HCT116 (cell line): ENCODE measurements at regions not wholly inside any gene's neighbourhood (a gene's known extent, or its start where the extent isn't known, plus 50 kb on each side); places are given as distances from the start of the nearest gene placed in this dataset.

Source experiments
- ATAC-seq: fragments of 200-7000 bp; cut with Tn5 transposase; 2 replicates; pipeline ENCODE4 v1.9.1; 2020; ENCODE audit warnings: mild to moderate bottlenecking, moderate library complexity
- BruUV-seq: library from RNA; stranded (reverse); fragments of 400-500 nt; replicated peaks from 2 replicates; lab custom pipeline; 2021; lab: Mats Ljungman, UMichigan
- CTCF ChIA-PET: fragments of 300-600 bp; sonication (Branson Sonifier 250); formaldehyde crosslinking; loops from one replicate; lab custom pipeline; 2021; ENCODE audit warnings: antibody characterized with exemption; lab: Charles Lee
- POLR2A ChIA-PET: fragments of 300-600, 350-600 bp; sonication (Branson Sonifier 250); formaldehyde crosslinking; loops from one replicate; lab custom pipeline; 2021; ENCODE audit warnings: antibody characterized with exemption; lab: Charles Lee
- RAD21 ChIA-PET, 2 experiments: fragments of 300-600 bp; sonication (Branson Sonifier 250); formaldehyde crosslinking; loops; one replicate each; lab custom pipeline; 2023; ENCODE audit warnings: low total read pairs in 2 of 2; ENCODE audit not compliant: uncharacterized antibody in 2 of 2, unreplicated experiment in 2 of 2, low non-redundant PET in 1 of 2; lab: Charles Lee
- DNase-seq: peaks from one replicate; pipeline ENCODE4 v3.0.0-alpha.2; 2010; ENCODE audit warnings: low read depth, low spot score
- H2AFZ ChIP-seq: fragments of 200-600 bp; shearing (Covaris generic), sonication (generic); 2 replicates; pipeline ENCODE4 v1.6.1; 2017; ENCODE audit warnings: low read depth, mixed run types, mixed read lengths, antibody characterized with exemption, low read length; ENCODE audit not compliant: poor library complexity, severe bottlenecking
- H3K27ac ChIP-seq: 2 replicates; pipeline ENCODE4 v1.5.1; 2012; ENCODE audit warnings: low read depth, low read length
- H3K27me3 ChIP-seq: fragments of 200-600 bp; sonication (generic); 2 replicates; pipeline ENCODE4 v1.6.1; 2016; ENCODE audit warnings: mixed run types, low read length, mixed read lengths; ENCODE audit not compliant: insufficient read depth
- H3K36me3 ChIP-seq, 2 experiments: fragments of 200-500 bp in 1 of 2; fragments of 200-600 bp in 1 of 2; sonication (Bioruptor generic) in 1 of 2; sonication (generic) in 1 of 2; 2 replicates each; pipeline versions ENCODE4 v1.5.1 to v1.6.1; 2014 to 2016; ENCODE audit warnings: low read length in 2 of 2, inconsistent platforms in 1 of 2, mixed read lengths in 1 of 2, mixed run types in 1 of 2; ENCODE audit not compliant: insufficient read depth in 2 of 2, control insufficient read depth in 1 of 2
- H3K4me1 ChIP-seq, 2 experiments: fragments of 200-600 bp in 1 of 2; sonication (generic) in 1 of 2; 2 replicates each; pipeline versions ENCODE4 v1.5.1 to v1.6.1; 2012 to 2017; ENCODE audit warnings: low read length in 2 of 2, inconsistent platforms in 1 of 2, mild to moderate bottlenecking in 1 of 2, mixed read lengths in 1 of 2, mixed run types in 1 of 2, moderate library complexity in 1 of 2; ENCODE audit not compliant: insufficient read depth in 2 of 2, control insufficient read depth in 1 of 2
- H3K4me2 ChIP-seq: fragments of 200-600 bp; sonication (generic); 2 replicates; pipeline ENCODE4 v1.6.1; 2017; ENCODE audit warnings: mixed run types, low read length, mixed read lengths
- H3K4me3 ChIP-seq, 2 experiments: fragments of 200-600 bp in 1 of 2; sonication (generic) in 1 of 2; replicated peaks in 1 of 2; 2 replicates each; pipeline ENCODE4 v1.5.1; 2011 to 2016; ENCODE audit warnings: low read length in 2 of 2, control low read depth in 1 of 2, low read depth in 1 of 2, mild to moderate bottlenecking in 1 of 2, mixed read lengths in 1 of 2, mixed run types in 1 of 2
- H3K79me2 ChIP-seq: fragments of 200-600 bp; sonication (generic); 2 replicates; pipeline ENCODE4 v1.6.1; 2017; ENCODE audit warnings: mild to moderate bottlenecking, mixed run types, low read length, moderate library complexity, mixed read lengths; ENCODE audit not compliant: insufficient read depth
- H3K9ac ChIP-seq: fragments of 200-600 bp; sonication (generic); 2 replicates; pipeline ENCODE4 v1.6.1; 2016; ENCODE audit warnings: low read length, mixed read lengths
- H3K9me2 ChIP-seq: fragments of 200-600 bp; sonication (generic), shearing (Covaris generic); 2 replicates; pipeline ENCODE4 v1.6.1; 2017; ENCODE audit warnings: mixed run types, mild to moderate bottlenecking, moderate library complexity; ENCODE audit not compliant: insufficient read depth
- H3K9me3 ChIP-seq, 2 experiments: fragments of 200-500 bp in 1 of 2; fragments of 200-600 bp in 1 of 2; sonication (Bioruptor generic) in 1 of 2; sonication (generic) in 1 of 2; 2 replicates each; pipeline ENCODE4 v1.6.1; 2014 to 2017; ENCODE audit warnings: low read length in 2 of 2, mixed read lengths in 2 of 2, inconsistent platforms in 1 of 2, low read depth in 1 of 2, mild to moderate bottlenecking in 1 of 2, mixed run types in 1 of 2, moderate library complexity in 1 of 2; ENCODE audit not compliant: control insufficient read depth in 1 of 2, insufficient read depth in 1 of 2
- H4K20me1 ChIP-seq: fragments of 200-600 bp; sonication (generic), shearing (Covaris generic); 2 replicates; pipeline ENCODE4 v1.6.1; 2017; ENCODE audit warnings: mixed run types, mild to moderate bottlenecking, moderate library complexity; ENCODE audit not compliant: insufficient read depth
- CBX3 ChIP-seq: IDR thresholded peaks from 2 replicates; pipeline ENCODE4 v1.6.1; 2012; ENCODE audit warnings: low read depth
- CEBPB ChIP-seq: IDR thresholded peaks from 2 replicates; pipeline ENCODE4 v1.6.1; 2012; ENCODE audit warnings: low read depth
- EGR1 ChIP-seq: IDR thresholded peaks from 2 replicates; pipeline ENCODE4 v1.6.1; 2012; ENCODE audit warnings: low read depth
- JUND ChIP-seq: IDR thresholded peaks from 2 replicates; pipeline ENCODE4 v1.6.1; 2012
- POLR2A ChIP-seq: IDR thresholded peaks from 2 replicates; pipeline ENCODE4 v1.7.0; 2011; ENCODE audit warnings: borderline replicate concordance; ENCODE audit not compliant: insufficient read depth, insufficient read length; ENCODE audit errors: extremely low read depth
- RAD21 ChIP-seq: IDR thresholded peaks from 2 replicates; pipeline ENCODE4 v1.6.1; 2012; ENCODE audit warnings: low read depth, mild to moderate bottlenecking
- SP1 ChIP-seq: IDR thresholded peaks from 2 replicates; pipeline ENCODE4 v1.6.1; 2012; ENCODE audit warnings: low read depth
- TCF7L2 ChIP-seq: IDR thresholded peaks from 2 replicates; pipeline ENCODE4 v1.7.0; 2011; ENCODE audit warnings: borderline replicate concordance, inconsistent platforms; ENCODE audit not compliant: insufficient read depth, insufficient read length; ENCODE audit errors: extremely low read depth
- YY1 ChIP-seq: IDR thresholded peaks from 2 replicates; pipeline ENCODE4 v1.6.1; 2011; ENCODE audit warnings: low read length, low read depth, moderate library complexity, mild to moderate bottlenecking; ENCODE audit not compliant: insufficient replicate concordance; ENCODE audit errors: extremely low read depth
- ZNF274 ChIP-seq: fragments of 200-500 bp; sonication (Bioruptor generic); IDR thresholded peaks from 2 replicates; pipeline ENCODE4 v1.6.1; 2014; ENCODE audit warnings: mild to moderate bottlenecking, low read depth, low read length, inconsistent platforms
- intact Hi-C: fragments of 100-400 bp; cut with micrococcal nuclease; formaldehyde crosslinking; loops from 2 replicates; pipeline ENCODE4 v1.10.0; 2022
- TF ChIP-seq, protein P1 (sequence below), 3 experiments: fragments of 200-600 bp in 1 of 3; sonication (generic) in 1 of 3; IDR thresholded peaks in 2 of 3; conservative IDR thresholded peaks in 1 of 3; 2 replicates each; pipeline ENCODE4 v1.5.1; 2012 to 2017; ENCODE audit warnings: low read depth in 2 of 3, low read length in 2 of 3, antibody characterized with exemption in 1 of 3, borderline replicate concordance in 1 of 3, control low read depth in 1 of 3, mild to moderate bottlenecking in 1 of 3, mixed read lengths in 1 of 3, mixed run types in 1 of 3, moderate library complexity in 1 of 3; ENCODE audit not compliant: insufficient read depth in 1 of 3

DNA sequence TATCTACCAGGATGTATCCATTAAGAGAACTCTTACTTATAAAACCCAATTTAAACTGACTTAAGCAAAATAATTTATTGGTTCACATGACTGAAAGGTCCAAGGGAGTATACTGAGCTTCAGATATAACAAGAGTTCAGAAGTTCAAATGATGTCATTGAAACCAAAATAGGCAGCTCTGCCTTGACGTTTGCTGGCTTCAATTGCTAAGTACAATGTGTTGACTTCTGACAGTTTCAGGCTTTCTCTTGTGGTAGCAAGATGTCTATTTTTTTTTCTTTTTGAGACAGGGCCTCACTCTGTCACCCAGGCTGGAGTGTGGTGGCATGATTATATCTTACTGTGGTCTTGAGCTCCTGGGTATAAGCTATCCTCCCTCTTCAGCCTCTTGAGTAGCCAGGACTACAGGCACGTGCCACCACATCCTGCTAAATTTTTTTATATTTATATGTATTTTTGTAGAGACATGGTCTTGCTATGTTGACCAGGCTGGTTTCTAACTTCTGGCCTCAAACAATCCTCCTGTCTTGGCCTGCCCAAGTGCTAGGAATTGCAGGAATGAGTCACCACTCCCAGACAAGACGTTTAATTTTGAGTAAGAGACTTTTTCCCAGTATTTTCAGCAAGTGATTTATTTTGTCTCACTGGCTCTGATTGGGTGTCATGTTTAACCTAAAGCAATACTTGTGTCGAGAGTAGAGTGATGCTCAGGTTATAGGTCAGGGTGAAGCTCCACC, 184.8 kb downstream of the NR4A2 start (continued):
- TF ChIP-seq, protein P1, sequence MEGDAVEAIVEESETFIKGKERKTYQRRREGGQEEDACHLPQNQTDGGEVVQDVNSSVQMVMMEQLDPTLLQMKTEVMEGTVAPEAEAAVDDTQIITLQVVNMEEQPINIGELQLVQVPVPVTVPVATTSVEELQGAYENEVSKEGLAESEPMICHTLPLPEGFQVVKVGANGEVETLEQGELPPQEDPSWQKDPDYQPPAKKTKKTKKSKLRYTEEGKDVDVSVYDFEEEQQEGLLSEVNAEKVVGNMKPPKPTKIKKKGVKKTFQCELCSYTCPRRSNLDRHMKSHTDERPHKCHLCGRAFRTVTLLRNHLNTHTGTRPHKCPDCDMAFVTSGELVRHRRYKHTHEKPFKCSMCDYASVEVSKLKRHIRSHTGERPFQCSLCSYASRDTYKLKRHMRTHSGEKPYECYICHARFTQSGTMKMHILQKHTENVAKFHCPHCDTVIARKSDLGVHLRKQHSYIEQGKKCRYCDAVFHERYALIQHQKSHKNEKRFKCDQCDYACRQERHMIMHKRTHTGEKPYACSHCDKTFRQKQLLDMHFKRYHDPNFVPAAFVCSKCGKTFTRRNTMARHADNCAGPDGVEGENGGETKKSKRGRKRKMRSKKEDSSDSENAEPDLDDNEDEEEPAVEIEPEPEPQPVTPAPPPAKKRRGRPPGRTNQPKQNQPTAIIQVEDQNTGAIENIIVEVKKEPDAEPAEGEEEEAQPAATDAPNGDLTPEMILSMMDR (IDR thresholded peaks at IDR 0.05 in 2 of 3, conservative IDR thresholded peaks at IDR 0.05 in 1 of 3; ENCODE audit: borderline replicate concordance in 1 of 3, insufficient read depth in 1 of 3, low read depth in 2 of 3, low read length in 2 of 3), result no peak
- TF ChIP-seq ZNF274 (no peak), POLR2A (no peak), TCF7L2 (no peak), SP1 (no peak), RAD21 (no peak), JUND (no peak), YY1 (no peak)

DNA sequence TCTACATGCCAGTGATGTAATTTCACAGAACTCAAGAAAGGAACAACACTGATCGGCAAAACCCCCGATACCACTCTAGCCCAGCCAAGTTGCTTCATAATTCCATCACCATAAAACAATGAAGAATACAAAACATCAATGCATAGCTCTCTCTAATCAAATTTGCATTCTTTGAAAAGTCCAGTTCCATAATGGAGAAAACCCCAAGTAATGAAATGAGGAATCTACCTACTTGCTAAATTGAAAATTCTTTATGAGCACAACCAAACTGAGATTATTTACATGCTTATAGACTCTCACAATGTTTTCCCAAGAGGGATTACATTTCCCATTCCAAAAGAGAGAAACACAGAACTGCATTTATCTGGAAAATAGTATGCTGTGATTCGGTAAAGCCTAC, 186.5 kb downstream of the NR4A2 start:
- CTCF ChIA-PET, result no interaction called here
- Histone ChIP-seq H2AFZ (no peak overlapping the region), H3K9me3 (no peaks in the 10 kb centered on the region), H3K9ac (no peak overlapping the region), H3K9me2 (no peaks in the 10 kb centered on the region), H4K20me1 (no peaks in the 10 kb centered on the region), H3K4me2 (no peak overlapping the region), H3K27me3 (no peaks in the 10 kb centered on the region), H3K36me3 (no peaks in the 10 kb centered on the region), H3K4me1 (no peaks in the 10 kb centered on the region), H3K27ac (no peak overlapping the region), H3K4me3 (no peak overlapping the region), H3K79me2 (no peaks in the 10 kb centered on the region)
- POLR2A ChIA-PET, result no interaction called here
- BruUV-seq, result no TSS peak
- TF ChIP-seq CBX3, result no peak
- no peak for TF ChIP-seq CEBPB
- no peak for TF ChIP-seq SP1
- TF ChIP-seq EGR1, result no peak
- TF ChIP-seq POLR2A, result no peak
- RAD21 ChIA-PET, result no interaction called here
- ATAC-seq (no peak), DNase-seq (no peak)
- intact Hi-C loops, result no loop called here
